ENCODE measurements at regions not wholly inside any gene's neighbourhood (a gene's known extent, or its start where the extent isn't known, plus 50 kb on each side); places are given as distances from the start of the nearest gene placed in this dataset.

DNA sequence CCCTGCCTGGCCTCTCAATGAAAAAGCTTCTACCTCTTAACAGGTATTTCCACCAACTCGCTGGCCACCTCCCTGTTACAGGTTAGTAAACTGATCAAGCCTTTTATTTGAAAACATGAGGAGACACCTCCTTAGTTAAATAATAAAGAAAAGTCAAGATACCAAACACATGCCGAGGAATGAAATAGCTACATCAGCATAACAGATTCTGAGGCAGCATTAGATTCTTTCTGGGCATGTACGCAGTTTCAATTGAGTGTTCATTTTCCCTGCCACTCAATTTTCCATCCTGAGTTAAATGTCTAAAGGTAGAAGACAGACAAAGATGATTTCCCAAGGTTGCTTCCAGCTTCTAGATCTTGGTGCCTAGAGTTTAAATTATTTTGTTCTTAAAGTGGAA is 250.5 kb upstream of the LRTM1 start:
- H3K4me3 Mint-ChIP-seq = no peak overlapping the region
- no peak overlapping the region for H3K27ac Mint-ChIP-seq
- H3K4me1 Mint-ChIP-seq (ENCODE audit: low read depth) = no peaks in the 10 kb centered on the region
- intact Hi-C loops (cut with micrococcal nuclease) = no loop called here
- no peaks in the 10 kb centered on the region for H3K36me3 Mint-ChIP-seq (ENCODE audit: low read depth)
- no peak for DNase-seq
- peaks cover 6% of the 10 kb centered on the region for H3K27me3 Mint-ChIP-seq (ENCODE audit: low read depth)
- no peaks in the 10 kb centered on the region for H3K9me3 Mint-ChIP-seq
- CTCF ChIA-PET = interaction anchor here (1.1 kb wide), 1 partner anchor 347 kb away, joined by 3 read pairs; no protein-coding TSS in a partner anchor

DNA sequence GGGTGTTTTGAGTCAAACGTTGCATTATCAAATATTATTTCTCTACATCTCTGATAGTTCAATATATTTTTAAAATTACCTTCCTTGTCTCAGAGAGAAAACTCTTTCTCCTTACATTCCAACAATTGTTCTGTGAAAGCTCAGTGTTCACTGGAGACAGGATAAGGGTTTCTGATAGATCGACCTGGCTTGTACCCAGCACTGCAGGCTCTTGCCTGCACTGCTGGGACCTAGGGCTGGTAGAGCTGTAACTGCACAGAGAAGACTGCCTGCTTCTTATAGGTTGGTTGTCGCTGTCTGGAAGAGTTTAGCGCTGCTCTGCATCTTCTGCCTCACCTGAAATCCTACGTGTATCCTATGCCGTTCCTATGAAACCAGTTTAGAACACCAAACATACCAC is 249.9 kb upstream of the LRTM1 start:
- Mint-ChIP-seq H3K27me3 (ENCODE audit: low read depth) (peaks cover 6% of the 10 kb centered on the region), H3K9me3 (no peaks in the 10 kb centered on the region), H3K4me3 (no peak overlapping the region), H3K4me1 (ENCODE audit: low read depth) (no peaks in the 10 kb centered on the region), H3K36me3 (ENCODE audit: low read depth) (no peaks in the 10 kb centered on the region), H3K27ac (no peak overlapping the region)
- intact Hi-C loops (cut with micrococcal nuclease) = no loop called here
- no peak for DNase-seq
- CTCF ChIA-PET = interaction anchor here (1.1 kb wide), 1 partner anchor 347 kb away, joined by 3 read pairs; no protein-coding TSS in a partner anchor

DNA sequence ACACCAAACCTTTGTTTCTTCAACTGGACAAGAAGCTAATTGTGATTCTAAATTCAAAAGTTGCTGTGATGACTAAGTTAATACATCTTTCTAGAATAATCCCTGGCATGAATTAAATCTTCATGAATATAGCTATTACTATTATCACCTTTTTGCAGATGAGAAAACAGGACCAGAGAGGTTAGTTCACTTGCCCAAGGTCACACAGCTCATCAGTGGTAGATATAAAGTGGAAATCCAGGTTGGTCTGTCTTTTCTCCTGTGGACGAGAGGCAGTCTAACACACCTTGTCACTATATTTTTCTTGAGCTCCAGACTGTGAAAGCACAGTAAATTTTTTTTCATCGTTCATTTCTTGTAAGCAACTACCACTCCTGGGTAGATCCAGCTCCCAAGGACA is 247.6 kb upstream of the LRTM1 start:
- DNase-seq = no peak
- Mint-ChIP-seq H3K27me3 (ENCODE audit: low read depth) (peaks cover 6% of the 10 kb centered on the region), H3K27ac (no peak overlapping the region), H3K4me3 (no peak overlapping the region), H3K9me3 (no peaks in the 10 kb centered on the region), H3K4me1 (ENCODE audit: low read depth) (no peaks in the 10 kb centered on the region), H3K36me3 (ENCODE audit: low read depth) (no peaks in the 10 kb centered on the region)
- CTCF ChIA-PET = no interaction called here
- intact Hi-C loops (cut with micrococcal nuclease) = no loop called here

DNA sequence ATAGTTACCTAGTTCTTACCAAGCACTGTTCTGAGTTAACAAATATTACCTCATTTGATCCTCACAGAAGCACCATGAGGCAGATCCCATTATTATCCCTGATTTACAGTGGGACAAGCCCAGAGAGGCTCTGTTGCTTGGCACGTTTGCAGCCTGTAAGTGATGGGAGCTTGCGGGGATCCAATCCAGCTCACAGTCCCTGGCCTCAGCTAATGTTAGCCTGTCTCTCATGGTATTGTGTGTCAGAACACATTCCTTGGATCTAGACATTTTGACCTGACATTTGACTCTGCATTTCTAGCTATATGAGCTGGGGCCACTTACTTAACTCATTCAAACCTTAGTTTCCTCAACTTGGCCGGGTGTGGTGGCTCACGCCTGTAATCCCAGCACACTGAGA is 246.9 kb upstream of the LRTM1 start:
- peaks cover 6% of the 10 kb centered on the region for H3K27me3 Mint-ChIP-seq (ENCODE audit: low read depth)
- intact Hi-C loops (cut with micrococcal nuclease) = no loop called here
- no peaks in the 10 kb centered on the region for H3K36me3 Mint-ChIP-seq (ENCODE audit: low read depth)
- H3K27ac Mint-ChIP-seq = no peak overlapping the region
- H3K4me3 Mint-ChIP-seq = no peak overlapping the region
- no peaks in the 10 kb centered on the region for H3K4me1 Mint-ChIP-seq (ENCODE audit: low read depth)
- H3K9me3 Mint-ChIP-seq = no peaks in the 10 kb centered on the region
- CTCF ChIA-PET = no interaction called here
- DNase-seq = no peak

DNA sequence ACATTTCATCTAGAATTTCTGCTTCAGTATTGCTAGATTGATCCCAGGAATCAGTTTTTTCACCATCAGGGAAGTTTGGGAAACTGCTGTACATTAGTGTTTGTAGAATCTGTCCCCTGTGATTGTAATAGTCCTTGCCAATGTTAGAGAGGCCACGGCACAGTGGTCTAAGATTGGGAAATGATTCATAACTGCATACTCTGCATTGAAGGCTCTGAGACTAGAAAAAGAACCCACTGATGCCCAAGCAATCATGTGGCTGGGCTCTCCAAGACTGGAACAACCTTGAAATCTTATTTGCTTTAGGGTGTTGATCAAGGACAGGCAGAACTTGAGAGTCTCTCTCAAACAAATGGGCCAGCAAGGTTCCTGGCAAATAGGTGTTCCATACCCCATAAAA is 245.6 kb upstream of the LRTM1 start:
- CTCF ChIA-PET = no interaction called here
- peaks cover 2% of the 10 kb centered on the region for H3K27me3 Mint-ChIP-seq (ENCODE audit: low read depth)
- H3K4me3 Mint-ChIP-seq = no peak overlapping the region
- H3K4me1 Mint-ChIP-seq (ENCODE audit: low read depth) = no peaks in the 10 kb centered on the region
- no peak overlapping the region for H3K27ac Mint-ChIP-seq
- H3K36me3 Mint-ChIP-seq (ENCODE audit: low read depth) = no peaks in the 10 kb centered on the region
- intact Hi-C loops (cut with micrococcal nuclease) = no loop called here
- H3K9me3 Mint-ChIP-seq = no peaks in the 10 kb centered on the region
- DNase-seq = no peak

DNA sequence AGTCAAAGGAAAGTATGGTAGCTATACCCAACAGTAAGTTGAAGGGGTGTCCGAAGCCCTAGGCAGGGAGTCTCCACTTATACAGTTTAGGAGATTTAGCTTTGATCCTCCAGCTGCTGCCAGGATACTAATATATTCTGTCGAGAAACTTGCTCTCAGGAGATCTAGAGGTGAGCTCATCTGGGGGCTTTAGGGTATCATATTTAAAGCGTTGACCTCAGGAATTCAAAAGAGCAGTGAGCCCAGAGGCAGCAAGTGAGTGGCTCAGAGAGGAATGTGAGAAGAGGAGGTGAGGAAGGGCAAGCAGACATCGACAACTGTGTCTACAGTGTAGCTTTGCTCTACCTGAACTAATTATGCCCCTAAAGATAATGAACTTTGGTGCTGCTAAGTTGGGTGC is 245.1 kb upstream of the LRTM1 start:
- no peaks in the 10 kb centered on the region for H3K36me3 Mint-ChIP-seq (ENCODE audit: low read depth)
- H3K4me1 Mint-ChIP-seq (ENCODE audit: low read depth) = no peaks in the 10 kb centered on the region
- DNase-seq = no peak
- CTCF ChIA-PET = no interaction called here
- H3K9me3 Mint-ChIP-seq = no peaks in the 10 kb centered on the region
- H3K27ac Mint-ChIP-seq = no peak overlapping the region
- peaks cover under 1% of the 10 kb centered on the region for H3K27me3 Mint-ChIP-seq (ENCODE audit: low read depth)
- intact Hi-C loops (cut with micrococcal nuclease) = no loop called here
- H3K4me3 Mint-ChIP-seq = no peak overlapping the region

DNA sequence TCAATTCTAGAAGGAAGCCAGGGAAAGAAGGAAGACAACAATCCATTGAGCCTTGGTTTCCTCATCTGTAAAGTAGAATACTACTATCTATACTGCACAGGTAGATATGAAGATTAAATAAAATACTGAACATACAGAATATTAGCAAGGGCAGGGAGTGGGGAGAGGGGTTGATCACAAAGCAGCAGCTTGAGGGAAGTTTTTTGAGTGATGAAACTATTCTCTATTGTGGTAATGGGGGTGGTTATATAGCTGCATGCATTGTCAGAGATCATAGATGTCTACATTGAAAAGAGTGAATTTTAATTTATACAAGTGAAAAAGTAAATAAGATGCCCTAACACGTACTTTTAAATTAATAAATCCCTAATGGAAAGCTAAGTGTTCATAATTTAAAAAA is 242.6 kb upstream of the LRTM1 start:
- H3K9me3 Mint-ChIP-seq = no peaks in the 10 kb centered on the region
- H3K36me3 Mint-ChIP-seq (ENCODE audit: low read depth) = no peaks in the 10 kb centered on the region
- intact Hi-C loops (cut with micrococcal nuclease) = no loop called here
- H3K27ac Mint-ChIP-seq = no peak overlapping the region
- H3K4me3 Mint-ChIP-seq = no peak overlapping the region
- H3K27me3 Mint-ChIP-seq (ENCODE audit: low read depth) = no peaks in the 10 kb centered on the region
- DNase-seq = no peak
- CTCF ChIA-PET = no interaction called here
- no peaks in the 10 kb centered on the region for H3K4me1 Mint-ChIP-seq (ENCODE audit: low read depth)

DNA sequence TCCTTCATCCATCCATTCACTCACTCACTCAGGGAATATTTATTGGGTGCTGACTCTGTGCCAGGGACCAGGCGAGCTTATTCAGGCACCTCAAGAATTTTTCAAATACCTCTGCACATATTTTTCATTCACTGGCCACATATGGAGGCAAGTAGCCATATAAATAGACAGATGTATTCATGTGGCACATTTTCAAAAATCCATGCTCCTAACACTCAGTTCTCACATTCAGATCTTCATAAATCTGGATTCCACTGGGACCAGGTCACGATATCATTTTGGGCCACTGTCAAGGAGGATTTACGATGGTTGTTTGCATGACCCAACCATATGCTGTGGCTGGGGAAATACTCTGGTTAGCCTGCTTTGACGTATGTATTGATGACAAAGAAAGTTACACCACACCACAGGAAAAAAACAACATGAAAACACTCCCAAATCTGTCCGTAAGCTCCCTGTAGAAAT is 241.8 kb upstream of the LRTM1 start:
- CTCF ChIA-PET = no interaction called here
- intact Hi-C loops (cut with micrococcal nuclease) = no loop called here
- H3K27ac Mint-ChIP-seq = no peak overlapping the region

DNA sequence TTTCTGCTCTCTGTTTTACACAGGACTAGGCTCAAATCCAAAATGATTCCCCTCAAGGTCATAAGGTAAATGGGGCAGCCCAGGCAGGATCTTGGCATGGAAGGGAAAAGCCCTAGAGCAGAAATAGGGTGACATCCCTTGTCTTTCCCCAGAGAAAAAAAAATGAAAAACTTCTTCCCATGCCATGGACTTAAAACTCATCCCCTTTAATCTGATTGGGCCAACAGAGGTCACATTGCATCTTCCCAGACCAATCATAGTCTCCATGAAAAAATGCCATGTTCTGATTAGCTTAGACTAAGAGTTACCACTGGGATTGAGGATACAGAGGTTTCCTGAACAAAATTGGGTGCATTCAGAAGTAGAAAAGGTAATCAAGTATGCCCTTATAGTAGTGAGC is 241.3 kb upstream of the LRTM1 start:
- CTCF ChIA-PET = no interaction called here
- H3K36me3 Mint-ChIP-seq (ENCODE audit: low read depth) = no peaks in the 10 kb centered on the region
- H3K4me1 Mint-ChIP-seq (ENCODE audit: low read depth) = no peaks in the 10 kb centered on the region
- H3K27ac Mint-ChIP-seq = no peak overlapping the region
- no peaks in the 10 kb centered on the region for H3K27me3 Mint-ChIP-seq (ENCODE audit: low read depth)
- H3K4me3 Mint-ChIP-seq = no peak overlapping the region
- DNase-seq = no peak
- no peaks in the 10 kb centered on the region for H3K9me3 Mint-ChIP-seq
- intact Hi-C loops (cut with micrococcal nuclease) = no loop called here

More for the DNA sequence above, 241.8 kb upstream of the LRTM1 start:
- Mint-ChIP-seq H3K4me3 (no peak overlapping the region), H3K36me3 (ENCODE audit: low read depth) (no peaks in the 10 kb centered on the region), H3K4me1 (ENCODE audit: low read depth) (no peaks in the 10 kb centered on the region), H3K27me3 (ENCODE audit: low read depth) (no peaks in the 10 kb centered on the region), H3K9me3 (no peaks in the 10 kb centered on the region)
- no peak for DNase-seq

DNA sequence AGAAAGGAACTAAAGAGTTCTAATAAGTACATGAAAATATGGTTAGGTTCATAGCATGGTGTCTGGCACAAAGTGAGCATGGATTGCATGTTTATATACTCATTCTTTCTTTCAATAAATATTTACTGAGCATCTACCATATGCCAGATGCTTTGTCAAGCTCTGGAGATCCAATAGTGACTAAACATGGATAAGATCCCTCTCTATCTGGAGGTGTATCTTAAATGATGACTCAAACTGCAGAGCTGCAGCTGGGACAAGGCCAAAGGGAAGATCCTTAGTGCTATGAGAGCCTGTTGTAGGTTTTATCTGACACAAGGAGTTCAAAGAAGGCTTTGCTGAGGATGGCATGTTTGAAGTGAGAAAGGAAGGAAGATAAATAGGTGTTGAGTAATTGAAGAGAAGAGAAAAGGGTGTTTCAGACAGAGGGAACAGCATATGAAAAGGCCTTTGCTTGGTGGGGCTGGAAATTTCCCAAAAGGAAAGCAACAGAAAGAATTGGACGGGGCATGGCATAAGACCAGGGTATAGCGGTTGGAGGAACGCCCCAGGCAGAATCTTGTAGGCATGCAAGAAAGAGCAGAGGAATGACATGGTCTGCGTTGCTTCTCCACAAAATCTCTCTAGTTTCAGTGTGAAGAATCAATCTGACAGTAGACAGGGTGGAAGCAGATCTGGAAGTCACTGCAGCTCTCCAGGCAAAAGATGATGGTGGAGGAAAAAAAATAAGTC is 239.9 kb upstream of the LRTM1 start:
- H3K9me3 Mint-ChIP-seq = no peaks in the 10 kb centered on the region
- CTCF ChIA-PET = no interaction called here

DNA sequence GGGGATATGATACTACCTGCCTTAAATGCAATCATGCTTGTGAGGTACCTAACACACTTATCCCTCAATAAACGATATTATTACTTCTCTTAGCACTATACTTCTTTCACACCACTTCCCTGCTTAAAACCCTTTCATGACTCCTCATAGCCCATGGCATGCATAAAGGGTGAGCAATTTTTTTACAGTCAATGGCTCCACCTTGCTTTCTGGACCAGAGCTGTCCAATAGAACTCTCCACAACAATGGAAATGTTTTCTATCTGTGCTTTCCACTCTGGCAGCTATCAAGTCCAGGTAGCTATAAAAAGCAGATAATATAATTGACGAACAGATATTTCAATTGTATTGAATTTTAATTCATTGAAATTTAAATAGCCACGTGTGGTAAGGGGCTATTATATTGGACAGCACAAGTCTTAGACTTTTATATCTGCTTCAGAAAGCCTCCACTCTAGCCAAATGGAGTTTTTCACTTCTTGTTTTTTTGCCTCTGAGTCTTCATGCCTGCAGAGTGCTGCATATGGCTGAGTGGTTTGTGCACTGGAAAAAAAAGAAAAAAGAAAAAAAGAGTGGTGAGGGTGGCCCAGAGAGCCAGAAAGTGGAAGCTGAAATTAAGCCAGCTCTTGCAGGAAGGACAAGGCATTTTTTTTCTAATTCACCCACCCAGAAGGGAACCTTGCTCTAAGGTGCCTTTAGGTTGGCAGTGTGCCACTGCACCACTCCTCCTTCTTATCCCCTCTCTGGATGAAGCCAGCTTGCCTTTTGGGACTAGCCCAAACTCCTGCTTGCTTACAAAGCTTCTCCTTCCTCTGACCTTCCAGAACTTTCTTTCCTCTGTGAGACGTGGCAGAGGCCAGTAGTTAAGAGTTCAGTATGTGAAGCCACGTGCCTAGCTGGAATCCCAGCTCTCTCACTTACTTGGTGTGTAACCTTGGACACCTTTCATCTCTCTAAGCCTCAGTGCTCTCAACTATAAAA is 239.0 kb upstream of the LRTM1 start:
- Mint-ChIP-seq H3K4me1 (ENCODE audit: low read depth) (no peaks in the 10 kb centered on the region), H3K27me3 (ENCODE audit: low read depth) (no peaks in the 10 kb centered on the region), H3K9me3 (no peaks in the 10 kb centered on the region), H3K27ac (no peak overlapping the region), H3K36me3 (ENCODE audit: low read depth) (no peaks in the 10 kb centered on the region), H3K4me3 (no peak overlapping the region)
- intact Hi-C loops (cut with micrococcal nuclease) = no loop called here
- DNase-seq = no peak
- CTCF ChIA-PET = no interaction called here

More for the DNA sequence above, 239.9 kb upstream of the LRTM1 start:
- Mint-ChIP-seq H3K27me3 (ENCODE audit: low read depth) (no peaks in the 10 kb centered on the region), H3K4me1 (ENCODE audit: low read depth) (no peaks in the 10 kb centered on the region), H3K36me3 (ENCODE audit: low read depth) (no peaks in the 10 kb centered on the region), H3K27ac (no peak overlapping the region), H3K4me3 (no peak overlapping the region)
- no peak for DNase-seq
- intact Hi-C loops (cut with micrococcal nuclease) = no loop called here

DNA sequence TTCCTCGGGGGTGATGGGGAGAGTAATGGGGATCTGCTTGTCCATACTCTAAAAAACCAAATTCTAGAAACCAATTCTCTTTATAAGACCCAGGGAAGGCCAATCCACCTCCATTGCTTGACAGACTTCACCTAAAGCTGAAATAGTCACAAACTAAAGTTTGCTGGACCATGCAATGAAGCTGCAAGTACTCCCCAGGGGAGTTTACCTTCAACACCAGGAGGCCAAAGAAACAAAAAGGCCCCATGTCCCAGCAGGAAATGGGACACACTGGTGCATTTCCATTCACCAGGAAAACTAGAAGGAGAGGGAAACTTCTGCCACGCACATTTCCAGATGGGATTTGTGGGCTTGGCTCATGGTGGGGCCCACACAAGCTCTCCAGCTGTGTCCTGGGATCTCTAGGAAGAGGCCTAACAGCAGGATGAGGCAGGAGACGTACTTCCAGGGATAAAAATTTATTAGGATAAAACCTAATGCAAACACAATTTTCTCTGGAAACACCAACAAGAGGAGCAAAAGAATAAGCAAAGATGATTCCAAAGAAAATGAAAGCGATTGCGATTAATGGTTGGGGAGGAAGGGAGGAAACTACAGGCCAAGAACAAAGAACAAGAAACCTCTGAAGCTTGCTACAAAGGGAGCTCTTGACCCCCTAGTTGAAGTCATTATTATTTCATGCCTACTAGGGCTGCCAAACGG is 238.0 kb upstream of the LRTM1 start:
- H3K9me3 Mint-ChIP-seq = no peaks in the 10 kb centered on the region
- CTCF ChIA-PET = no interaction called here
- no peak overlapping the region for H3K27ac Mint-ChIP-seq
- DNase-seq = no peak
- H3K4me1 Mint-ChIP-seq (ENCODE audit: low read depth) = no peaks in the 10 kb centered on the region
- H3K36me3 Mint-ChIP-seq (ENCODE audit: low read depth) = no peaks in the 10 kb centered on the region
- no peaks in the 10 kb centered on the region for H3K27me3 Mint-ChIP-seq (ENCODE audit: low read depth)
- no peak overlapping the region for H3K4me3 Mint-ChIP-seq
- intact Hi-C loops (cut with micrococcal nuclease) = no loop called here

Measured in activated naive CD4-positive, alpha-beta T cell treated with anti-CD3 and anti-CD28 coated beads for 36 hours (primary cell).